ENCODE measurements at regions not wholly inside any gene's neighbourhood (a gene's known extent, or its start where the extent isn't known, plus 50 kb on each side); places are given as distances from the start of the nearest gene placed in this dataset.
"Not testable (repeated sequence)": the region's sequence is repeated elsewhere in the genome, so short reads cannot be mapped to it uniquely, and the experiment has no call there.

GRCh38 chr3:106957029-106957428, 420.2 kb upstream of the CCDC54 start:
- DNase-seq = no peak

- no peak for DNase-seq
Observed at GRCh38 chr3:106962993-106963392, 414.2 kb upstream of the CCDC54 start.

GRCh38 chr3:106963442-106963841, 413.8 kb upstream of the CCDC54 start:
- DNase-seq = peak; percentile 46

GRCh38 chr3:106965307-106965706, 411.9 kb upstream of the CCDC54 start:
- DNase-seq = no peak

- DNase-seq = no peak
Observed at GRCh38 chr3:106969596-106969995, 407.6 kb upstream of the CCDC54 start.

- no peak for DNase-seq
Observed at GRCh38 chr3:106981392-106981791, 395.8 kb upstream of the CCDC54 start.

GRCh38 chr3:106985721-106986120, 391.5 kb upstream of the CCDC54 start:
- DNase-seq = no peak

GRCh38 chr3:106998841-106999682, 378.2 kb upstream of the CCDC54 start:
- DNase-seq = not testable (repeated sequence)

GRCh38 chr3:107001635-107002034, 375.6 kb upstream of the CCDC54 start:
- no peak for DNase-seq

- not testable (repeated sequence) for DNase-seq
Observed at GRCh38 chr3:107005352-107005751, 371.9 kb upstream of the CCDC54 start.

GRCh38 chr3:107008213-107008612, 369.0 kb upstream of the CCDC54 start:
- DNase-seq = no peak

- DNase-seq = peak; percentile 8
Observed at GRCh38 chr3:107013641-107014040, 363.6 kb upstream of the CCDC54 start.

GRCh38 chr3:107024551-107025026, 352.6 kb upstream of the CCDC54 start:
- peak; percentile 53 for DNase-seq

GRCh38 chr3:107025961-107026360, 351.3 kb upstream of the CCDC54 start:
- DNase-seq = no peak

- no peak for DNase-seq
Observed at GRCh38 chr3:107028086-107028485, 349.2 kb upstream of the CCDC54 start.

GRCh38 chr3:107028626-107029025, 348.6 kb upstream of the CCDC54 start:
- no peak for DNase-seq

- no peak for DNase-seq
Observed at GRCh38 chr3:107032111-107032510, 345.1 kb upstream of the CCDC54 start.

- no peak for DNase-seq
Observed at GRCh38 chr3:107034142-107034541, 343.1 kb upstream of the CCDC54 start.

- DNase-seq = no peak
Observed at GRCh38 chr3:107035176-107035575, 342.1 kb upstream of the CCDC54 start.

GRCh38 chr3:107044677-107045076, 332.6 kb upstream of the CCDC54 start:
- DNase-seq = no peak

- DNase-seq = no peak
Observed at GRCh38 chr3:107045791-107046190, 331.4 kb upstream of the CCDC54 start.

- no peak for DNase-seq
Observed at GRCh38 chr3:107055181-107055942, 321.9 kb upstream of the CCDC54 start.

- DNase-seq = no peak
Observed at GRCh38 chr3:107061466-107061865, 315.8 kb upstream of the CCDC54 start.

- no peak for DNase-seq
Observed at GRCh38 chr3:107062310-107062709, 314.9 kb upstream of the CCDC54 start.
